Cardiac fibroblast (primary cell): ENCODE measurements at regions not wholly inside any gene's neighbourhood (a gene's known extent, or its start where the extent isn't known, plus 50 kb on each side); places are given as distances from the start of the nearest gene placed in this dataset.
"Not testable (repeated sequence)": the region's sequence is repeated elsewhere in the genome, so short reads cannot be mapped to it uniquely, and the experiment has no call there.

ENCODE experiments used
- DNase-seq, 2 donors: peaks; one replicate each; pipeline versions ENCODE4 v3.0.0 to v3.0.0-alpha.2; 2010; ENCODE audit warnings: low read depth in 2 of 2
- H3K4me3 ChIP-seq, 2 donors: replicated peaks in 1 of 2; 1 replicate in 1 of 2; 2 replicates in 1 of 2; pipeline ENCODE4 v1.5.1; 2011; ENCODE audit warnings: low read depth in 2 of 2, low read length in 2 of 2, mild to moderate bottlenecking in 2 of 2, moderate library complexity in 1 of 2
- CTCF ChIP-seq: IDR thresholded peaks from one replicate; pipeline ENCODE4 v1.5.1; 2011; ENCODE audit warnings: low read depth, mild to moderate bottlenecking, low read length, inconsistent platforms

GRCh38 chr12:60211244-60211643, 615.4 kb downstream of the SLC16A7 start:
- no peak for TF ChIP-seq CTCF
- H3K4me3 ChIP-seq: no peak overlapping the region
- no peak for DNase-seq

- no peak overlapping the region for H3K4me3 ChIP-seq
- TF ChIP-seq CTCF: no peak
- DNase-seq: no peak
Measured at GRCh38 chr12:60212159-60213000, 616.6 kb downstream of the SLC16A7 start.

GRCh38 chr12:60213272-60213671, 617.4 kb downstream of the SLC16A7 start:
- DNase-seq: not testable (repeated sequence)

GRCh38 chr12:60216226-60216625, 620.4 kb downstream of the SLC16A7 start:
- no peak for TF ChIP-seq CTCF
- H3K4me3 ChIP-seq: no peak overlapping the region
- DNase-seq: no peak

More at GRCh38 chr12:60213272-60213671, 617.4 kb downstream of the SLC16A7 start:
- not testable (repeated sequence) for H3K4me3 ChIP-seq

- no peak for TF ChIP-seq CTCF
- no peak for DNase-seq
- H3K4me3 ChIP-seq: no peak overlapping the region
Measured at GRCh38 chr12:60223242-60223641, 627.4 kb downstream of the SLC16A7 start.

GRCh38 chr12:60225216-60226000, 629.6 kb downstream of the SLC16A7 start:
- TF ChIP-seq CTCF: no peak

GRCh38 chr12:60227916-60228315, 632.1 kb downstream of the SLC16A7 start:
- TF ChIP-seq CTCF: no peak
- no peak overlapping the region for H3K4me3 ChIP-seq
- no peak for DNase-seq

More at GRCh38 chr12:60225216-60226000, 629.6 kb downstream of the SLC16A7 start:
- H3K4me3 ChIP-seq: no peak overlapping the region
- DNase-seq: no peak
